ENCODE measurements at regions not wholly inside any gene's neighbourhood (a gene's known extent, or its start where the extent isn't known, plus 50 kb on each side); places are given as distances from the start of the nearest gene placed in this dataset.

DNA sequence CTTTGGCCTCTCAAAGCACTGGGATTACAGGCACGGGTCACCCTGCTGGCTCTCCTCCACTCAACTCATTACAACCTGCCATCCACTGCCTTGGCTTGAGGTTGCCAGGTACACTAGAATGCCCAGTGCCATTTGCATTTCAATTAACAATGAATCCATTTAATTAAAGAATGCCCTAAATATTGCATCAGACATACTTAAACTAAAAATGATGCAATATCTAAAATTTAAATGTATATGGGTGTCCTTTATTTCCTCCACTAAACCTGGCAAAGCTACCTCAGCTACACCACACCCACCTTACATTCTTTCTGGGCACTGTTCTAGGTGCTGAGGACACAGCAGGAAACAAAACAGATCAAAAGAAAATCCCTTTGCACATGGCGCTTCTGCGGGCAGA is 382.2 kb upstream of the ZFHX3 start:
- TF ChIP-seq, protein P1, sequence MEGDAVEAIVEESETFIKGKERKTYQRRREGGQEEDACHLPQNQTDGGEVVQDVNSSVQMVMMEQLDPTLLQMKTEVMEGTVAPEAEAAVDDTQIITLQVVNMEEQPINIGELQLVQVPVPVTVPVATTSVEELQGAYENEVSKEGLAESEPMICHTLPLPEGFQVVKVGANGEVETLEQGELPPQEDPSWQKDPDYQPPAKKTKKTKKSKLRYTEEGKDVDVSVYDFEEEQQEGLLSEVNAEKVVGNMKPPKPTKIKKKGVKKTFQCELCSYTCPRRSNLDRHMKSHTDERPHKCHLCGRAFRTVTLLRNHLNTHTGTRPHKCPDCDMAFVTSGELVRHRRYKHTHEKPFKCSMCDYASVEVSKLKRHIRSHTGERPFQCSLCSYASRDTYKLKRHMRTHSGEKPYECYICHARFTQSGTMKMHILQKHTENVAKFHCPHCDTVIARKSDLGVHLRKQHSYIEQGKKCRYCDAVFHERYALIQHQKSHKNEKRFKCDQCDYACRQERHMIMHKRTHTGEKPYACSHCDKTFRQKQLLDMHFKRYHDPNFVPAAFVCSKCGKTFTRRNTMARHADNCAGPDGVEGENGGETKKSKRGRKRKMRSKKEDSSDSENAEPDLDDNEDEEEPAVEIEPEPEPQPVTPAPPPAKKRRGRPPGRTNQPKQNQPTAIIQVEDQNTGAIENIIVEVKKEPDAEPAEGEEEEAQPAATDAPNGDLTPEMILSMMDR (IDR thresholded peaks at IDR 0.05; ENCODE audit: low read depth, low read length, poor library complexity, severe bottlenecking), result no peak
- TF ChIP-seq EZH2phosphoT487 (IDR thresholded peaks at IDR 0.05; ENCODE audit: borderline replicate concordance, low read length), result no peak

Data from DOHH2 (cell line).